ENCODE measurements at regions not wholly inside any gene's neighbourhood (a gene's known extent, or its start where the extent isn't known, plus 50 kb on each side); places are given as distances from the start of the nearest gene placed in this dataset.
"Not testable (repeated sequence)": the region's sequence is repeated elsewhere in the genome, so short reads cannot be mapped to it uniquely, and the experiment has no call there.

GRCh38 chrX:106378616-106379015, 210.5 kb downstream of the PWWP3B start:
- DNase-seq, result no peak

GRCh38 chrX:106391284-106391911, 220.4 kb upstream of the RADX start:
- DNase-seq, result no peak

- DNase-seq, result no peak
These were observed 219.4 kb upstream of the RADX start for GRCh38 chrX:106392346-106392745.

- DNase-seq, result no peak
These were observed 213.8 kb upstream of the RADX start for GRCh38 chrX:106397788-106398538.

- DNase-seq, result no peak
These were observed 209.7 kb upstream of the RADX start for GRCh38 chrX:106401965-106402559.

- DNase-seq, result no peak
These were observed 207.3 kb upstream of the RADX start for GRCh38 chrX:106404512-106404911.

GRCh38 chrX:106415276-106415895, 196.4 kb upstream of the RADX start:
- no peak for DNase-seq

- DNase-seq, result no peak
These were observed 175.1 kb upstream of the RADX start for GRCh38 chrX:106436691-106437090.

GRCh38 chrX:106437407-106437806, 174.4 kb upstream of the RADX start:
- no peak for DNase-seq

- no peak for DNase-seq
These were observed 161.4 kb upstream of the RADX start for GRCh38 chrX:106450405-106450804.

- DNase-seq, result no peak
These were observed 159.8 kb upstream of the RADX start for GRCh38 chrX:106451933-106452332.

GRCh38 chrX:106454991-106455390, 156.8 kb upstream of the RADX start:
- no peak for DNase-seq

- no peak for DNase-seq
These were observed 154.0 kb upstream of the RADX start for GRCh38 chrX:106457802-106458201.

- no peak for DNase-seq
These were observed 144.4 kb upstream of the RADX start for GRCh38 chrX:106467422-106467821.

- DNase-seq, result no peak
These were observed 143.8 kb upstream of the RADX start for GRCh38 chrX:106467943-106468342.

GRCh38 chrX:106468433-106468832, 143.3 kb upstream of the RADX start:
- no peak for DNase-seq

- no peak for DNase-seq
These were observed 131.9 kb upstream of the RADX start for GRCh38 chrX:106479920-106480319.

GRCh38 chrX:106481341-106481740, 130.4 kb upstream of the RADX start:
- DNase-seq, result peak; percentile 11

- peak; percentile 2 for DNase-seq
These were observed 127.5 kb upstream of the RADX start for GRCh38 chrX:106484233-106484632.

- DNase-seq, result not testable (repeated sequence)
These were observed 118.5 kb upstream of the RADX start for GRCh38 chrX:106493210-106493816.

- no peak for DNase-seq
These were observed 112.3 kb upstream of the RADX start for GRCh38 chrX:106499473-106499872.

GRCh38 chrX:106510713-106511403, 100.9 kb upstream of the RADX start:
- no peak for DNase-seq
